Neuronal stem cell (in vitro differentiated cells): ENCODE measurements at regions not wholly inside any gene's neighbourhood (a gene's known extent, or its start where the extent isn't known, plus 50 kb on each side); places are given as distances from the start of the nearest gene placed in this dataset.

Experiments used
- DNase-seq: peaks from one replicate; pipeline ENCODE4 v3.0.0-alpha.2; 2013; ENCODE audit warnings: low spot score
- H2AFZ ChIP-seq: one replicate; pipeline ENCODE4 v1.6.1; 2013; ENCODE audit warnings: mild to moderate bottlenecking, low read length, inconsistent platforms
- H2AK5ac ChIP-seq: 2 replicates; pipeline ENCODE4 v1.6.1; 2013; ENCODE audit warnings: low read depth, mild to moderate bottlenecking, inconsistent platforms, low read length, moderate library complexity, mixed read lengths
- H2BK120ac ChIP-seq: 2 replicates; pipeline ENCODE4 v1.6.1; 2013; ENCODE audit warnings: low read depth, mild to moderate bottlenecking, inconsistent platforms, low read length, moderate library complexity, mixed read lengths
- H2BK12ac ChIP-seq: one replicate; pipeline ENCODE4 v1.6.1; 2013; ENCODE audit warnings: low read length, inconsistent platforms
- H2BK15ac ChIP-seq: 2 replicates; pipeline ENCODE4 v1.6.1; 2013; ENCODE audit warnings: mild to moderate bottlenecking, low read length, inconsistent platforms, mixed read lengths
- H2BK5ac ChIP-seq: one replicate; pipeline ENCODE4 v1.6.1; 2013; ENCODE audit warnings: inconsistent platforms, mild to moderate bottlenecking, low read length, moderate library complexity
- H3K14ac ChIP-seq: one replicate; pipeline ENCODE4 v1.6.1; 2013; ENCODE audit warnings: low read length, inconsistent platforms
- H3K18ac ChIP-seq: 2 replicates; pipeline ENCODE4 v1.6.1; 2013; ENCODE audit warnings: low read length, inconsistent platforms
- H3K23ac ChIP-seq: 2 replicates; pipeline ENCODE4 v1.6.1; 2013; ENCODE audit warnings: low read depth, mild to moderate bottlenecking, mixed read lengths, low read length, inconsistent platforms; ENCODE audit not compliant: poor library complexity
- H3K27ac ChIP-seq: replicated peaks from 3 replicates; pipeline ENCODE4 v1.5.1; 2013; ENCODE audit warnings: low read length, inconsistent platforms
- H3K27me3 ChIP-seq, 3 experiments: 2 replicates each; pipeline ENCODE4 v1.6.1; 2013; ENCODE audit warnings: low read length in 3 of 3, mild to moderate bottlenecking in 2 of 3, inconsistent platforms in 1 of 3, low read depth in 1 of 3, mixed read lengths in 1 of 3, moderate library complexity in 1 of 3; ENCODE audit not compliant: control insufficient read depth in 3 of 3, insufficient read depth in 3 of 3
- H3K36me3 ChIP-seq, 2 donors: replicated peaks in 1 of 2; 2 replicates each; pipeline ENCODE4 v1.6.1; 2013; ENCODE audit warnings: low read length in 2 of 2; ENCODE audit not compliant: control insufficient read depth in 2 of 2, insufficient read depth in 2 of 2
- H3K4ac ChIP-seq: 2 replicates; pipeline ENCODE4 v1.6.1; 2013; ENCODE audit warnings: inconsistent platforms, mild to moderate bottlenecking, low read length, moderate library complexity
- H3K4me1 ChIP-seq, 2 donors: 1 replicate in 1 of 2; 2 replicates in 1 of 2; pipeline ENCODE4 v1.6.1; 2013; ENCODE audit warnings: low read length in 2 of 2, low read depth in 1 of 2; ENCODE audit not compliant: control insufficient read depth in 2 of 2, insufficient read depth in 1 of 2
- H3K4me2 ChIP-seq: one replicate; pipeline ENCODE4 v1.6.1; 2013; ENCODE audit warnings: mild to moderate bottlenecking, low read length, inconsistent platforms; ENCODE audit not compliant: insufficient read depth, poor library complexity, severe bottlenecking
- H3K4me3 ChIP-seq, 2 donors: 2 replicates each; pipeline ENCODE4 v1.5.1; 2013; ENCODE audit warnings: low read length in 2 of 2, mild to moderate bottlenecking in 2 of 2, inconsistent platforms in 1 of 2, moderate library complexity in 1 of 2
- H3K79me1 ChIP-seq: one replicate; pipeline ENCODE4 v1.6.1; 2013; ENCODE audit warnings: low read depth, mild to moderate bottlenecking, inconsistent platforms, low read length, moderate library complexity
- H3K9ac ChIP-seq: one replicate; pipeline ENCODE4 v1.6.1; 2013; ENCODE audit warnings: mild to moderate bottlenecking, low read depth, low read length, inconsistent platforms; ENCODE audit not compliant: poor library complexity
- H3K9me3 ChIP-seq, 2 donors: replicated peaks in 1 of 2; 2 replicates each; pipeline versions ENCODE3 to v1.6.1; 2013; ENCODE audit warnings: low read length in 2 of 2, mild to moderate bottlenecking in 2 of 2, inconsistent platforms in 1 of 2, low read depth in 1 of 2, mixed read lengths in 1 of 2, moderate library complexity in 1 of 2; ENCODE audit not compliant: control insufficient read depth in 2 of 2, insufficient read depth in 1 of 2
- H4K8ac ChIP-seq: one replicate; pipeline ENCODE4 v1.6.1; 2013; ENCODE audit warnings: low read depth, mild to moderate bottlenecking, inconsistent platforms, low read length, moderate library complexity
- H4K91ac ChIP-seq: one replicate; pipeline ENCODE4 v1.6.1; 2013; ENCODE audit warnings: low read length, low read depth, mild to moderate bottlenecking, inconsistent platforms; ENCODE audit not compliant: poor library complexity
- WGBS, 2 donors: extraction: QIAGEN DNeasy Blood & Tissue Kit; methylation state at CpG; one replicate each; pipeline ENCODE4 v1.1.7; 2013; ENCODE audit warnings: missing lambda C conversion rate in 2 of 2, mixed read lengths in 1 of 2; ENCODE audit not compliant: insufficient read length in 2 of 2, insufficient replicate concordance in 1 of 2; ENCODE audit errors: extremely low coverage in 2 of 2; 5-methylcytosine and 5-hydroxymethylcytosine counted together

- H3K79me1 ChIP-seq, result no peaks in the 10 kb centered on the region
- H2AFZ ChIP-seq, result no peak overlapping the region
- H3K27ac ChIP-seq, result no peak overlapping the region
- no peak overlapping the region for H3K23ac ChIP-seq
- no peak overlapping the region for H2BK12ac ChIP-seq
- H3K18ac ChIP-seq, result no peak overlapping the region
- no peak overlapping the region for H4K8ac ChIP-seq
- no peaks in the 10 kb centered on the region for H3K4me1 ChIP-seq
- no peaks in the 10 kb centered on the region for H3K27me3 ChIP-seq
- H3K9me3 ChIP-seq, result no peaks in the 10 kb centered on the region
- H3K4me3 ChIP-seq, result no peak overlapping the region
- no peak overlapping the region for H3K9ac ChIP-seq
- no peaks in the 10 kb centered on the region for H3K36me3 ChIP-seq
- WGBS, 2 donors, result no CpG with 5 or more reads among the region's 5 CpGs
- DNase-seq, result no peak
- no peak overlapping the region for H4K91ac ChIP-seq
- no peak overlapping the region for H2BK15ac ChIP-seq
- H2BK120ac ChIP-seq, result no peak overlapping the region
- H2AK5ac ChIP-seq, result no peak overlapping the region
- no peak overlapping the region for H3K4me2 ChIP-seq
- H3K4ac ChIP-seq, result no peak overlapping the region
- H3K14ac ChIP-seq, result no peak overlapping the region
- no peak overlapping the region for H2BK5ac ChIP-seq
These were observed 409.4 kb downstream of the SH2D4B start for GRCh38 chr10:80946957-80947726.

- Histone ChIP-seq H3K4ac (no peak overlapping the region), H2BK15ac (no peak overlapping the region), H4K91ac (no peak overlapping the region), H3K27me3 (no peaks in the 10 kb centered on the region), H2AK5ac (no peak overlapping the region), H3K9me3 (no peaks in the 10 kb centered on the region), H2BK120ac (no peak overlapping the region), H3K4me1 (no peaks in the 10 kb centered on the region), H3K23ac (no peak overlapping the region), H3K18ac (no peak overlapping the region), H3K14ac (no peak overlapping the region), H3K36me3 (no peaks in the 10 kb centered on the region), H3K4me3 (no peak overlapping the region), H3K4me2 (no peak overlapping the region), H3K27ac (no peak overlapping the region), H2BK5ac (no peak overlapping the region), H3K9ac (no peak overlapping the region), H2AFZ (no peak overlapping the region), H4K8ac (no peak overlapping the region), H3K79me1 (no peaks in the 10 kb centered on the region), H2BK12ac (no peak overlapping the region)
- WGBS, 2 donors, result no CpG with 5 or more reads among the region's 5 CpGs
- DNase-seq, result no peak
These were observed 412.1 kb downstream of the SH2D4B start for GRCh38 chr10:80949785-80950184.

- H3K27ac ChIP-seq, result no peak overlapping the region
- no peak overlapping the region for H2AK5ac ChIP-seq
- H2BK5ac ChIP-seq, result no peak overlapping the region
- H4K8ac ChIP-seq, result no peak overlapping the region
- H2BK120ac ChIP-seq, result no peak overlapping the region
- peak overlapping the region; percentile 56 for H2AFZ ChIP-seq
- whole genome bisulfite sequencing, 2 donors, result no CpG with 5 or more reads among the region's 7 CpGs
- H3K4me3 ChIP-seq, result no peak overlapping the region
- H3K9ac ChIP-seq, result no peak overlapping the region
- H2BK15ac ChIP-seq, result no peak overlapping the region
- no peaks in the 10 kb centered on the region for H3K36me3 ChIP-seq
- H3K4me1 ChIP-seq, result no peaks in the 10 kb centered on the region
- H2BK12ac ChIP-seq, result no peak overlapping the region
- no peak overlapping the region for H3K14ac ChIP-seq
- no peak overlapping the region for H4K91ac ChIP-seq
- H3K4ac ChIP-seq, result no peak overlapping the region
- no peaks in the 10 kb centered on the region for H3K9me3 ChIP-seq
- no peaks in the 10 kb centered on the region for H3K79me1 ChIP-seq
- H3K4me2 ChIP-seq, result no peak overlapping the region
- no peak for DNase-seq
- H3K18ac ChIP-seq, result no peak overlapping the region
- no peak overlapping the region for H3K23ac ChIP-seq
- no peaks in the 10 kb centered on the region for H3K27me3 ChIP-seq
These were observed 414.7 kb downstream of the SH2D4B start for GRCh38 chr10:80952436-80952835.

DNA sequence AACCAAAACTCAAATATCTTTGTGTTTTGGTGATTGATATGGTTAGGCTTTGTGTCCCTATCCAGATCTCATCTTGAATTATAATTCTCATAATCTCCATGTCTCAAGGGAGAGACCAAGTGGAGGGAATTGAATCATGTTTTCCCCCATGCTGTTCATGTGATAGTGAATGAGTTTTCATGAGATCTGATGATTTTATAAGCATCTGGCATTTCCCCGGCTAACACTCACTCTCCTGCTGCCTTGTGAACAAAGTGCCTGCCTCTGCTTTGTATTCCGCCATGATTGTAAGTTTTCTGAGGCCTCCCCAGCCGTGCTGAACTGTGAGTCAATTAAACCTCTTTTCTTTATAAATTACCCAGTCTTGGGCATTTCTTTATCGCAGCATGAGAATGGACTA lies 419.5 kb downstream of the SH2D4B start:
- DNase-seq, result no peak
- Histone ChIP-seq H3K4me2 (no peak overlapping the region), H2BK5ac (no peak overlapping the region), H3K9ac (no peak overlapping the region), H3K23ac (no peak overlapping the region), H2AFZ (no peak overlapping the region), H3K14ac (no peak overlapping the region), H3K36me3 (no peaks in the 10 kb centered on the region), H3K79me1 (no peaks in the 10 kb centered on the region), H3K4me3 (no peak overlapping the region), H3K18ac (no peak overlapping the region), H2BK120ac (no peak overlapping the region), H3K9me3 (no peaks in the 10 kb centered on the region), H3K27me3 (no peaks in the 10 kb centered on the region), H3K27ac (no peak overlapping the region), H3K4me1 (no peaks in the 10 kb centered on the region), H2AK5ac (no peak overlapping the region), H2BK12ac (no peak overlapping the region), H4K8ac (no peak overlapping the region), H4K91ac (no peak overlapping the region), H2BK15ac (no peak overlapping the region), H3K4ac (no peak overlapping the region)
- no CpG with 5 or more reads among the region's 4 CpGs for WGBS, 2 donors
